ENCODE measurements at regions not wholly inside any gene's neighbourhood (a gene's known extent, or its start where the extent isn't known, plus 50 kb on each side); places are given as distances from the start of the nearest gene placed in this dataset.

- H3K4me3 ChIP-seq (ENCODE audit: low read depth, low read length), result no peak overlapping the region
- no peak for TF ChIP-seq CTCF (IDR thresholded peaks at IDR 0.05; ENCODE audit: low read depth, low read length, missing control alignments)
- no peak for DNase-seq (ENCODE audit: low read depth)
- in situ Hi-C loops (cut with HindIII; ENCODE audit: low sequenced_read_pairs), result no loop called here
Measured at GRCh38 chr2:150358468-150358807, 129.0 kb downstream of the RND3 start.

GRCh38 chr2:150357770-150358467 is 129.5 kb downstream of the RND3 start:
- no peak for DNase-seq (ENCODE audit: low read depth)
- no peak for TF ChIP-seq CTCF (IDR thresholded peaks at IDR 0.05; ENCODE audit: low read depth, low read length, missing control alignments)
- H3K4me3 ChIP-seq (ENCODE audit: low read depth, low read length), result no peak overlapping the region
- in situ Hi-C loops (cut with HindIII; ENCODE audit: low sequenced_read_pairs), result no loop called here

GRCh38 chr2:150355440-150355839 is 132.0 kb downstream of the RND3 start:
- no peak for TF ChIP-seq CTCF (IDR thresholded peaks at IDR 0.05; ENCODE audit: low read depth, low read length, missing control alignments)
- in situ Hi-C loops (cut with HindIII; ENCODE audit: low sequenced_read_pairs), result no loop called here
- H3K4me3 ChIP-seq (ENCODE audit: low read depth, low read length), result no peak overlapping the region
- no peak for DNase-seq (ENCODE audit: low read depth)

- DNase-seq (ENCODE audit: low read depth), result no peak
- in situ Hi-C loops (cut with HindIII; ENCODE audit: low sequenced_read_pairs), result no loop called here
- TF ChIP-seq CTCF (IDR thresholded peaks at IDR 0.05; ENCODE audit: low read depth, low read length, missing control alignments), result no peak
- no peak overlapping the region for H3K4me3 ChIP-seq (ENCODE audit: low read depth, low read length)
Measured at GRCh38 chr2:150353376-150353775, 134.1 kb downstream of the RND3 start.

GRCh38 chr2:150351922-150352321 is 135.5 kb downstream of the RND3 start:
- in situ Hi-C loops (cut with HindIII; ENCODE audit: low sequenced_read_pairs), result no loop called here
- no peak overlapping the region for H3K4me3 ChIP-seq (ENCODE audit: low read depth, low read length)
- TF ChIP-seq CTCF (IDR thresholded peaks at IDR 0.05; ENCODE audit: low read depth, low read length, missing control alignments), result no peak
- no peak for DNase-seq (ENCODE audit: low read depth)

- no peak for DNase-seq (ENCODE audit: low read depth)
- in situ Hi-C loops (cut with HindIII; ENCODE audit: low sequenced_read_pairs), result no loop called here
- no peak overlapping the region for H3K4me3 ChIP-seq (ENCODE audit: low read depth, low read length)
- no peak for TF ChIP-seq CTCF (IDR thresholded peaks at IDR 0.05; ENCODE audit: low read depth, low read length, missing control alignments)
Measured at GRCh38 chr2:150350500-150350899, 137.0 kb downstream of the RND3 start.

Measured in astrocyte of the cerebellum (primary cell).